ENCODE measurements at regions not wholly inside any gene's neighbourhood (a gene's known extent, or its start where the extent isn't known, plus 50 kb on each side); places are given as distances from the start of the nearest gene placed in this dataset.
"Not testable (repeated sequence)": the region's sequence is repeated elsewhere in the genome, so short reads cannot be mapped to it uniquely, and the experiment has no call there.

- DNase-seq (ENCODE audit: low read depth in 2 of 2) = no peak
Observed at GRCh38 chr6:27135087-27135657, 112.3 kb upstream of the PRSS16 start.

- no peak for DNase-seq (ENCODE audit: low read depth in 2 of 2)
Observed at GRCh38 chr6:27136077-27136644, 111.3 kb upstream of the PRSS16 start.

- DNase-seq (ENCODE audit: low read depth in 2 of 2) = no peak
Observed at GRCh38 chr6:27136978-27137814, 110.3 kb upstream of the PRSS16 start.

GRCh38 chr6:27138406-27138805 lies 109.1 kb upstream of the PRSS16 start:
- DNase-seq (ENCODE audit: low read depth in 2 of 2) = no peak

GRCh38 chr6:27138837-27139755 lies 108.4 kb upstream of the PRSS16 start:
- DNase-seq (ENCODE audit: low read depth in 2 of 2) = peak; percentile 65 to 76

GRCh38 chr6:27139756-27140579 lies 107.5 kb upstream of the PRSS16 start:
- peak in 1 of 2 donors; percentile 23 for DNase-seq (ENCODE audit: low read depth in 2 of 2)

GRCh38 chr6:27140999-27141528 lies 106.4 kb upstream of the PRSS16 start:
- DNase-seq (ENCODE audit: low read depth in 2 of 2) = no peak

- DNase-seq (ENCODE audit: low read depth in 2 of 2) = no peak
Observed at GRCh38 chr6:27141529-27142015, 105.9 kb upstream of the PRSS16 start.

- not testable (repeated sequence) for DNase-seq (ENCODE audit: low read depth in 2 of 2)
Observed at GRCh38 chr6:27143020-27143388, 104.5 kb upstream of the PRSS16 start.

- DNase-seq (ENCODE audit: low read depth in 2 of 2) = no peak
Observed at GRCh38 chr6:27143474-27144026, 104.0 kb upstream of the PRSS16 start.

GRCh38 chr6:27144740-27145079 lies 102.8 kb upstream of the PRSS16 start:
- DNase-seq (ENCODE audit: low read depth in 2 of 2) = no peak

GRCh38 chr6:27145731-27146455 lies 101.6 kb upstream of the PRSS16 start:
- DNase-seq (ENCODE audit: low read depth in 2 of 2) = peak; percentile 52 to 70

- DNase-seq (ENCODE audit: low read depth in 2 of 2) = not testable (repeated sequence)
Observed at GRCh38 chr6:27146456-27146705, 101.1 kb upstream of the PRSS16 start.

- peak; percentile 64 to 70 for DNase-seq (ENCODE audit: low read depth in 2 of 2)
Observed at GRCh38 chr6:27146706-27147505, 100.6 kb upstream of the PRSS16 start.

- no peak for DNase-seq (ENCODE audit: low read depth in 2 of 2)
Observed at GRCh38 chr6:27148404-27148795, 99.1 kb upstream of the PRSS16 start.

GRCh38 chr6:27149150-27149549 lies 98.4 kb upstream of the PRSS16 start:
- DNase-seq (ENCODE audit: low read depth in 2 of 2) = no peak

GRCh38 chr6:27154696-27155095 lies 92.8 kb upstream of the PRSS16 start:
- DNase-seq (ENCODE audit: low read depth in 2 of 2) = no peak

GRCh38 chr6:27156874-27157458 lies 90.5 kb upstream of the PRSS16 start:
- no peak for DNase-seq (ENCODE audit: low read depth in 2 of 2)

Data from stimulated activated CD4-positive, alpha-beta T cell treated with anti-CD3 and anti-CD28 coated beads, Interleukin-15, amount 100 ng/mL, for 48 hours (primary cell).